HEK293 (cell line): ENCODE measurements at regions not wholly inside any gene's neighbourhood (a gene's known extent, or its start where the extent isn't known, plus 50 kb on each side); places are given as distances from the start of the nearest gene placed in this dataset.

Source experiments
- CTCF ChIA-PET: fragments of 350-600 bp; formaldehyde crosslinking; extraction: SDS; loops from one replicate; lab custom pipeline; 2021; ENCODE audit warnings: antibody characterized with exemption; lab: Yijun Ruan, JAX
- POLR2A ChIA-PET: fragments of 300-600 bp; formaldehyde crosslinking; extraction: SDS; loops from one replicate; lab custom pipeline; 2020; ENCODE audit warnings: antibody characterized with exemption, inconsistent platforms; lab: Yijun Ruan, JAX
- H3K27ac ChIP-seq: fragments of 200-500 bp; sonication (Bioruptor generic); 2 replicates; pipeline ENCODE4 v1.5.1; 2014; ENCODE audit warnings: low read depth, low read length, control low read depth, inconsistent platforms; ENCODE audit errors: extremely low read depth
- H3K36me3 ChIP-seq, 2 experiments: fragments of 200-500 bp in 1 of 2; sonication (Bioruptor generic) in 1 of 2; 1 replicate in 1 of 2; 2 replicates in 1 of 2; pipeline ENCODE4 v1.5.1; 2014 to 2017; ENCODE audit warnings: inconsistent platforms in 2 of 2, low read length in 2 of 2; ENCODE audit not compliant: control insufficient read depth in 2 of 2, insufficient read depth in 1 of 2
- H3K4me1 ChIP-seq: fragments of 200-500 bp; sonication (Bioruptor generic); 2 replicates; pipeline ENCODE4 v1.5.1; 2014; ENCODE audit warnings: mild to moderate bottlenecking, low read length, inconsistent platforms; ENCODE audit not compliant: control insufficient read depth, insufficient read depth
- H3K4me3 ChIP-seq: 2 replicates; pipeline ENCODE4 v1.5.1; 2011; ENCODE audit warnings: low read depth, mild to moderate bottlenecking, control low read depth, low read length, moderate library complexity
- H3K9me3 ChIP-seq: fragments of 200-500 bp; sonication (Bioruptor generic); 2 replicates; pipeline ENCODE4 v1.5.1; 2014; ENCODE audit warnings: low read depth, low read length, inconsistent platforms; ENCODE audit not compliant: control insufficient read depth, insufficient read depth
- KLF8 ChIP-seq: fragments of 450-650 bp; formaldehyde crosslinking; IDR thresholded peaks from 2 replicates; pipeline ENCODE4 v1.5.1; 2016; ENCODE audit warnings: missing biosample characterization, missing genetic modification characterization
- ZFP69B ChIP-seq: fragments of 450-650 bp; formaldehyde crosslinking; IDR thresholded peaks from 2 replicates; pipeline ENCODE4 v1.5.1; 2016; ENCODE audit warnings: missing biosample characterization, missing genetic modification characterization
- ZIC2 ChIP-seq: fragments of 450-650 bp; formaldehyde crosslinking; IDR thresholded peaks from 2 replicates; pipeline ENCODE4 v1.5.1; 2016; ENCODE audit warnings: missing biosample characterization, missing genetic modification characterization
- ZNF132 ChIP-seq: fragments of 450-650 bp; formaldehyde crosslinking; IDR thresholded peaks from 2 replicates; pipeline ENCODE4 v1.5.1; 2017; ENCODE audit warnings: missing biosample characterization, missing genetic modification characterization, borderline replicate concordance
- ZNF138 ChIP-seq: fragments of 450-650 bp; formaldehyde crosslinking; IDR thresholded peaks from 2 replicates; pipeline ENCODE4 v1.5.1; 2016; ENCODE audit warnings: missing biosample characterization, missing genetic modification characterization, borderline replicate concordance
- ZNF19 ChIP-seq: fragments of 450-650 bp; formaldehyde crosslinking; IDR thresholded peaks from 2 replicates; pipeline ENCODE4; 2016; ENCODE audit warnings: missing biosample characterization, missing genetic modification characterization, low read depth
- ZNF24 ChIP-seq: fragments of 450-650 bp; formaldehyde crosslinking; IDR thresholded peaks from 2 replicates; pipeline ENCODE4 v1.5.1; 2016; ENCODE audit warnings: missing biosample characterization, missing genetic modification characterization
- ZNF335 ChIP-seq: fragments of 450-650 bp; formaldehyde crosslinking; conservative IDR thresholded peaks from 2 replicates; pipeline ENCODE4 v1.5.1; 2016; ENCODE audit warnings: missing biosample characterization, missing genetic modification characterization
- ZNF354C ChIP-seq: fragments of 450-650 bp; formaldehyde crosslinking; IDR thresholded peaks from 2 replicates; pipeline ENCODE4 v1.5.1; 2016; ENCODE audit warnings: missing biosample characterization, missing genetic modification characterization, low read depth, borderline replicate concordance
- ZNF366 ChIP-seq: fragments of 450-650 bp; formaldehyde crosslinking; conservative IDR thresholded peaks from 2 replicates; pipeline ENCODE4 v1.5.1; 2016; ENCODE audit warnings: missing biosample characterization, missing genetic modification characterization
- ZNF37A ChIP-seq: fragments of 450-650 bp; IDR thresholded peaks from 2 replicates; pipeline ENCODE4 v1.5.1; 2018; ENCODE audit warnings: missing biosample characterization, missing genetic modification characterization
- ZNF48 ChIP-seq: fragments of 450-650 bp; formaldehyde crosslinking; IDR thresholded peaks from 2 replicates; pipeline ENCODE4 v1.5.1; 2016; ENCODE audit warnings: missing biosample characterization, missing genetic modification characterization
- ZNF791 ChIP-seq: fragments of 450-650 bp; formaldehyde crosslinking; IDR thresholded peaks from 2 replicates; pipeline ENCODE4 v1.5.1; 2016; ENCODE audit warnings: missing biosample characterization, missing genetic modification characterization
- ZNF837 ChIP-seq: fragments of 450-650 bp; formaldehyde crosslinking; IDR thresholded peaks from 2 replicates; pipeline ENCODE4 v1.5.1; 2016; ENCODE audit warnings: missing biosample characterization, missing genetic modification characterization
- TF ChIP-seq, protein P1 (sequence below): fragments of 450-650 bp; formaldehyde crosslinking; conservative IDR thresholded peaks from 2 replicates; pipeline ENCODE4 v1.5.1; 2016; ENCODE audit warnings: low read depth, missing biosample characterization, missing genetic modification characterization
- TF ChIP-seq, protein P2 (sequence below): fragments of 450-650 bp; formaldehyde crosslinking; IDR thresholded peaks from 2 replicates; pipeline ENCODE4 v1.5.1; 2016; ENCODE audit warnings: missing biosample characterization, missing genetic modification characterization, borderline replicate concordance
- TF ChIP-seq, protein P3 (sequence below): fragments of 450-650 bp; formaldehyde crosslinking; IDR thresholded peaks from 2 replicates; pipeline ENCODE4 v1.5.1; 2016; ENCODE audit warnings: missing biosample characterization, missing genetic modification characterization

DNA sequence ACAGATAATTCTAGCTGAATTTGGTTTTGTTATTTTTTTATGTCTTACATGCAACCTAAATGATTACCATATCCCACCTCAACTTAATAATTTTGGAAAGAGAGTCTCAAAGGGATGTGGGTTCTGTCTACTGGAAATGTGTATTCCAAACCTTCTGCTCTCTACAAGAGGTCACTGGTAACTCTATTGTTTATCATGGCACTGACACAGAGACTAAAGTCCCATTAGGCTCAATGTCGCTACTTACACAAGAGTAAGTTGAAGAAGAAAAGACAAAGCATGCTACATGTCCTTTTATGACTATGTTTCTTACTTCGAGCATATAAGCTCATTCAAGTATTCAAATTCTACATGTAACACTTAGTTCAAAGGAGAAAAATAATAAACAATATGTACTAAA is 460.3 kb upstream of the EPHA6 start:
- no peak overlapping the region for H3K4me3 ChIP-seq
- ChIA-PET CTCF (no interaction called here), POLR2A (no interaction called here)
- no peaks in the 10 kb centered on the region for H3K4me1 ChIP-seq
- H3K27ac ChIP-seq: no peak overlapping the region
- TF ChIP-seq, protein P1, sequence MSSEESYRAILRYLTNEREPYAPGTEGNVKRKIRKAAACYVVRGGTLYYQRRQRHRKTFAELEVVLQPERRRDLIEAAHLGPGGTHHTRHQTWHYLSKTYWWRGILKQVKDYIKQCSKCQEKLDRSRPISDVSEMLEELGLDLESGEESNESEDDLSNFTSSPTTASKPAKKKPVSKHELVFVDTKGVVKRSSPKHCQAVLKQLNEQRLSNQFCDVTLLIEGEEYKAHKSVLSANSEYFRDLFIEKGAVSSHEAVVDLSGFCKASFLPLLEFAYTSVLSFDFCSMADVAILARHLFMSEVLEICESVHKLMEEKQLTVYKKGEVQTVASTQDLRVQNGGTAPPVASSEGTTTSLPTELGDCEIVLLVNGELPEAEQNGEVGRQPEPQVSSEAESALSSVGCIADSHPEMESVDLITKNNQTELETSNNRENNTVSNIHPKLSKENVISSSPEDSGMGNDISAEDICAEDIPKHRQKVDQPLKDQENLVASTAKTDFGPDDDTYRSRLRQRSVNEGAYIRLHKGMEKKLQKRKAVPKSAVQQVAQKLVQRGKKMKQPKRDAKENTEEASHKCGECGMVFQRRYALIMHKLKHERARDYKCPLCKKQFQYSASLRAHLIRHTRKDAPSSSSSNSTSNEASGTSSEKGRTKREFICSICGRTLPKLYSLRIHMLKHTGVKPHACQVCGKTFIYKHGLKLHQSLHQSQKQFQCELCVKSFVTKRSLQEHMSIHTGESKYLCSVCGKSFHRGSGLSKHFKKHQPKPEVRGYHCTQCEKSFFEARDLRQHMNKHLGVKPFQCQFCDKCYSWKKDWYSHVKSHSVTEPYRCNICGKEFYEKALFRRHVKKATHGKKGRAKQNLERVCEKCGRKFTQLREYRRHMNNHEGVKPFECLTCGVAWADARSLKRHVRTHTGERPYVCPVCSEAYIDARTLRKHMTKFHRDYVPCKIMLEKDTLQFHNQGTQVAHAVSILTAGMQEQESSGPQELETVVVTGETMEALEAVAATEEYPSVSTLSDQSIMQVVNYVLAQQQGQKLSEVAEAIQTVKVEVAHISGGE (tag by site-specific recombination): no peak
- TF ChIP-seq ZFP69B (tag by site-specific recombination) (no peak), ZNF37A (no peak), ZNF791 (no peak), ZNF19 (no peak), KLF8 (no peak), ZIC2 (no peak), ZNF24 (tag by site-specific recombination) (no peak), ZNF138 (no peak), ZNF837 (tag by site-specific recombination) (no peak), ZNF366 (tag by site-specific recombination) (no peak), ZNF354C (tag by site-specific recombination) (no peak), ZNF132 (tag by site-specific recombination) (no peak), ZNF335 (tag by site-specific recombination) (no peak)
- TF ChIP-seq, protein P2, sequence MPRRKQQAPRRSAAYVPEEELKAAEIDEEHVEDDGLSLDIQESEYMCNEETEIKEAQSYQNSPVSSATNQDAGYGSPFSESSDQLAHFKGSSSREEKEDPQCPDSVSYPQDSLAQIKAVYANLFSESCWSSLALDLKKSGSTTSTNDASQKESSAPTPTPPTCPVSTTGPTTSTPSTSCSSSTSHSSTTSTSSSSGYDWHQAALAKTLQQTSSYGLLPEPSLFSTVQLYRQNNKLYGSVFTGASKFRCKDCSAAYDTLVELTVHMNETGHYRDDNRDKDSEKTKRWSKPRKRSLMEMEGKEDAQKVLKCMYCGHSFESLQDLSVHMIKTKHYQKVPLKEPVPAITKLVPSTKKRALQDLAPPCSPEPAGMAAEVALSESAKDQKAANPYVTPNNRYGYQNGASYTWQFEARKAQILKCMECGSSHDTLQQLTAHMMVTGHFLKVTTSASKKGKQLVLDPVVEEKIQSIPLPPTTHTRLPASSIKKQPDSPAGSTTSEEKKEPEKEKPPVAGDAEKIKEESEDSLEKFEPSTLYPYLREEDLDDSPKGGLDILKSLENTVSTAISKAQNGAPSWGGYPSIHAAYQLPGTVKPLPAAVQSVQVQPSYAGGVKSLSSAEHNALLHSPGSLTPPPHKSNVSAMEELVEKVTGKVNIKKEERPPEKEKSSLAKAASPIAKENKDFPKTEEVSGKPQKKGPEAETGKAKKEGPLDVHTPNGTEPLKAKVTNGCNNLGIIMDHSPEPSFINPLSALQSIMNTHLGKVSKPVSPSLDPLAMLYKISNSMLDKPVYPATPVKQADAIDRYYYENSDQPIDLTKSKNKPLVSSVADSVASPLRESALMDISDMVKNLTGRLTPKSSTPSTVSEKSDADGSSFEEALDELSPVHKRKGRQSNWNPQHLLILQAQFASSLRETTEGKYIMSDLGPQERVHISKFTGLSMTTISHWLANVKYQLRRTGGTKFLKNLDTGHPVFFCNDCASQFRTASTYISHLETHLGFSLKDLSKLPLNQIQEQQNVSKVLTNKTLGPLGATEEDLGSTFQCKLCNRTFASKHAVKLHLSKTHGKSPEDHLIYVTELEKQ (tag by site-specific recombination): no peak
- TF ChIP-seq, protein P3, sequence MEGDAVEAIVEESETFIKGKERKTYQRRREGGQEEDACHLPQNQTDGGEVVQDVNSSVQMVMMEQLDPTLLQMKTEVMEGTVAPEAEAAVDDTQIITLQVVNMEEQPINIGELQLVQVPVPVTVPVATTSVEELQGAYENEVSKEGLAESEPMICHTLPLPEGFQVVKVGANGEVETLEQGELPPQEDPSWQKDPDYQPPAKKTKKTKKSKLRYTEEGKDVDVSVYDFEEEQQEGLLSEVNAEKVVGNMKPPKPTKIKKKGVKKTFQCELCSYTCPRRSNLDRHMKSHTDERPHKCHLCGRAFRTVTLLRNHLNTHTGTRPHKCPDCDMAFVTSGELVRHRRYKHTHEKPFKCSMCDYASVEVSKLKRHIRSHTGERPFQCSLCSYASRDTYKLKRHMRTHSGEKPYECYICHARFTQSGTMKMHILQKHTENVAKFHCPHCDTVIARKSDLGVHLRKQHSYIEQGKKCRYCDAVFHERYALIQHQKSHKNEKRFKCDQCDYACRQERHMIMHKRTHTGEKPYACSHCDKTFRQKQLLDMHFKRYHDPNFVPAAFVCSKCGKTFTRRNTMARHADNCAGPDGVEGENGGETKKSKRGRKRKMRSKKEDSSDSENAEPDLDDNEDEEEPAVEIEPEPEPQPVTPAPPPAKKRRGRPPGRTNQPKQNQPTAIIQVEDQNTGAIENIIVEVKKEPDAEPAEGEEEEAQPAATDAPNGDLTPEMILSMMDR: no peak
- H3K36me3 ChIP-seq: no peaks in the 10 kb centered on the region
- H3K9me3 ChIP-seq: no peaks in the 10 kb centered on the region

DNA sequence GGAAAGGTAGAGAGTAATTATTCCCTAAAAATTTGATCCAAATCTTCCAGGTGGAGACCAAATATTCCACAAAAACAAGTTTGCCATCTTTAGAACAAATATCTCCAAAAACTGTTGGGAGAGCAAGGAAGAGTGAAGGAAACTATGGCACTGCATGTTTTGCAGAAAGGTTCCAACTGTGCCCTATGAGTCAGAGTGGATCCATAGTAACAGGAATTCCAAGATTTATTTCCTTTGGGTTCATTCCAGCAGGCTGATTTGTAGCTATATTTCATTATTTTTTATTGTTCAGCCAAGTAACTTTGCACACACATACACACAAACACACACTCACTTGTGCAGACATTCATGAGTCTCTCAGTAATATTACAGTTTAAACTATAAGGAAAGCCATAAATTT is 459.7 kb upstream of the EPHA6 start:
- POLR2A ChIA-PET: no interaction called here
- Histone ChIP-seq H3K4me1 (no peaks in the 10 kb centered on the region), H3K27ac (no peak overlapping the region), H3K9me3 (no peaks in the 10 kb centered on the region), H3K36me3 (no peaks in the 10 kb centered on the region), H3K4me3 (no peak overlapping the region)
- TF ChIP-seq ZNF48: no peak
- TF ChIP-seq, all 188 proteins: peak for 0
- CTCF ChIA-PET: no interaction called here
